22Rv1 (cell line): ENCODE measurements at regions not wholly inside any gene's neighbourhood (a gene's known extent, or its start where the extent isn't known, plus 50 kb on each side); places are given as distances from the start of the nearest gene placed in this dataset.
"Not testable (repeated sequence)": the region's sequence is repeated elsewhere in the genome, so short reads cannot be mapped to it uniquely, and the experiment has no call there.

ENCODE experiments used
- H3K27ac ChIP-seq: fragments of 450-650 bp; 2 replicates; pipeline ENCODE4 v1.5.1; 2017
- ZFX ChIP-seq: fragments of 450-650 bp; IDR thresholded peaks from 2 replicates; pipeline ENCODE4 v1.6.1; 2017; ENCODE audit warnings: antibody characterized with exemption, borderline replicate concordance
- TF ChIP-seq, protein P1 (sequence below): fragments of 450-650 bp; IDR thresholded peaks from 2 replicates; pipeline ENCODE4 v1.5.1; 2017; ENCODE audit warnings: mild to moderate bottlenecking

DNA sequence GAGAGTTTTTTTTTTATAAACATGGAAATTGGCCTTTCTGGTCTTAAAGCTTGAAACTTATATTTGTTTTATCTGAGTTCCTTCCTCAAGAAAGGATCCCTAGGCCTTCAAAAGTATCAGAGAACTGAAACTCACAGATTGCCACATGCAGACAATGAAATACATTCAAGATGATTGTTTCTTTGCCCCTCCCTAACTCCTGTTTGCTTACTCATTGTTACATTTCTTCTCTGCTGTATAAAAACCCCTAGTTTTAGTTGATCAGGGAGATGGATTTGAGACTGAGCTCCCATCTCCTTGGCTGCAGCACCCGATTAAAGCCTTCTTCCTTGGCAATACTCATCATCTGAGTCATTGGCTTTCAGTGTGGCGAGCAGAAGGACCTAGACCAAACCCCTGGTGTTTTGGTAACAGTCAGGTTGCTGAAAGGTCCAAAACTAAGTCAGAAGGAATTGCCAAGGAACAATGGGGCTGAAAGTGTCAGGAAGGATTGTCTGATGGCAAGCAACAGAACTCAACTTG, 132.3 kb upstream of the SULF2 start:
- TF ChIP-seq, protein P1, sequence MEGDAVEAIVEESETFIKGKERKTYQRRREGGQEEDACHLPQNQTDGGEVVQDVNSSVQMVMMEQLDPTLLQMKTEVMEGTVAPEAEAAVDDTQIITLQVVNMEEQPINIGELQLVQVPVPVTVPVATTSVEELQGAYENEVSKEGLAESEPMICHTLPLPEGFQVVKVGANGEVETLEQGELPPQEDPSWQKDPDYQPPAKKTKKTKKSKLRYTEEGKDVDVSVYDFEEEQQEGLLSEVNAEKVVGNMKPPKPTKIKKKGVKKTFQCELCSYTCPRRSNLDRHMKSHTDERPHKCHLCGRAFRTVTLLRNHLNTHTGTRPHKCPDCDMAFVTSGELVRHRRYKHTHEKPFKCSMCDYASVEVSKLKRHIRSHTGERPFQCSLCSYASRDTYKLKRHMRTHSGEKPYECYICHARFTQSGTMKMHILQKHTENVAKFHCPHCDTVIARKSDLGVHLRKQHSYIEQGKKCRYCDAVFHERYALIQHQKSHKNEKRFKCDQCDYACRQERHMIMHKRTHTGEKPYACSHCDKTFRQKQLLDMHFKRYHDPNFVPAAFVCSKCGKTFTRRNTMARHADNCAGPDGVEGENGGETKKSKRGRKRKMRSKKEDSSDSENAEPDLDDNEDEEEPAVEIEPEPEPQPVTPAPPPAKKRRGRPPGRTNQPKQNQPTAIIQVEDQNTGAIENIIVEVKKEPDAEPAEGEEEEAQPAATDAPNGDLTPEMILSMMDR, result no peak
- no peak for TF ChIP-seq ZFX

DNA sequence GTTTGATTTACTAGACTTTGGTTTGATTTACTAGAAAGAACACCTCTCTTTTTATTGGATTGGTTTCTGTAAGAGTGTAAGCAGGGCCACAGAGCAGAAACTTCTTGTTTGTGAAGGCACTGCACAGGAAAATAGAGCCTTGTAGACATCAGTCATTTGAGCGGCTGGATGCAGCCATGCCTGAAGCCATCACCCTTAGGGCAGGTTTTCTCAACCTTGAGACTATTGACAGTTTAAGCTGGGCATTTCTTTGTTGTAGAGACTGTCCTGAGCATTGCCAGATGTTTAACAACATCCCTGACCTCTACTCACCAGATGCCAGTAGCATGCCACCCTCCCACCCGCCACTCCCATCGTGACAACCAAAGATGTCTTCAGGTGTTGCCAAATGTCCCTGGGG, 130.2 kb upstream of the SULF2 start:
- H3K27ac ChIP-seq, result no peak overlapping the region
- TF ChIP-seq, protein P1, result no peak
- no peak for TF ChIP-seq ZFX

More for the DNA sequence above, 132.3 kb upstream of the SULF2 start:
- no peak overlapping the region for H3K27ac ChIP-seq

DNA sequence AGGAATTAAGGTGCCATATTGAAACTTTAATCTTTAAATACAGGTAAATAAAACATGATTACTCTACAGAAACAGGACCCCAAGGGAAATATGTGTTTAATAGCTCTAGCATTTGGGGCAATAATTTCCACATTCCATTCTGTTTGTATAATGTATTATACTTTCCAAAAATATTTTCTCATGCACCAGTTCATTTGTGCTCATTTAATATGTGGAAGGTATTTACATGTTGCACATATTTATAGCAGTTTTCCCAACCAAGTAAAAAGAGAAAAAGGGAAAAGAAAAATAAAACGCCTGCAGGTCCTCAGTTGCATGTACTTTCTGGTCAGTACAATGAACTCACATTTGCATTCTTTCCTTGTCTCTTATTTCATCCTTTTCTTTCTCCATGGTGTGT, 129.5 kb upstream of the SULF2 start:
- no peak overlapping the region for H3K27ac ChIP-seq
- TF ChIP-seq, protein P1, result no peak
- no peak for TF ChIP-seq ZFX

DNA sequence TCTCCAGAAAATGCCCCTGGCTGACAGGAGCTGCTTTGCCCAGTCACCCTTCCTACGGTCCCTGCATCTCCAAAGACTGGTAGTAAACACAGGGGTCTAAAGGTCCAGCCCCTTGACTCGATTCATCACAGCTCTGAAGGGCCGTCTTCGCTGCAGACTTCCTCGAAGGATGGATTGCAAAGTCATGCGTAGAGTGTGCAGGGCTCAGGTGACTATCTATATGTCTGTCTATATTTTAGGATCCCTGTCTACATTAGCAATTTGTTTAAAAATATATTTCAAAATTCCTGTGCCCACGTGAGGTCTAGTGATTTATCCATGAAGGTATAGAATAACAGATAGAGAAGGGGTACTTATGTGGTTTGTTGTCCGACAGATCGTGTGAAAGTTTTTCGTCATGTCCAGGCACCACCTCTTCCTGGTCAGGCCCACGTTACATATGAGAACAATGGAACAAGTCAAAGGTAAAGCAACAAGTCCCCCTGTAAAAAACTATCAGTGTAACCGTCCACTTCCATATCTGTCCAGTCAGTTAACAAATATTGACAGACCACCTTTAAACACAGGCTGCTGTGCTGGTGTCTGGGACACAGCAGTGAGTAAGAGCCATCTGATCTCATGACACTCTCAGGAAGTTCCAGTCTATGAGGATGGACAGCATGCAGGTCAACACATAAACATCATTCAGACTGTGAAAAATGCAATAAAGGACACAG, 127.7 kb upstream of the SULF2 start:
- H3K27ac ChIP-seq, result not testable (repeated sequence)

DNA sequence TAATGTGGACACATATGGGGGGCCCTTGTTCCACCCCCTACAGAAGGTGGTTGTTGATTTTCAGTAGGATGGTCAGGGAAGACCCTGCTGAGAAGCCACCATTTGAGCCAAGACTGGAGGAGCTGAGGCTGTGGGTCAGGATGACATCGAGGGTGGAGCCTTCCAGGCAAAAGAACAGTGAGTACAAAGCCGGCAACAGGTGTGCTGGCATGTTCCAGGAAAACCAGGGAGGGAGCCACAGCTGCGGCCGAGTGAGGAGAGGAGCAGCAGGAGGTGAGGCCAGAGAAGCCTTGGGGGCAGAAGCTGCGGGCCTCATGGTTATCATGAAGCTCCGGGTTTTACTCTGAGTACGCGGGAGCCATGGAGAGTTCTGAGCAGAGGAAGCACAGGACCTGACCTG, 126.9 kb upstream of the SULF2 start:
- H3K27ac ChIP-seq, result not testable (repeated sequence)

DNA sequence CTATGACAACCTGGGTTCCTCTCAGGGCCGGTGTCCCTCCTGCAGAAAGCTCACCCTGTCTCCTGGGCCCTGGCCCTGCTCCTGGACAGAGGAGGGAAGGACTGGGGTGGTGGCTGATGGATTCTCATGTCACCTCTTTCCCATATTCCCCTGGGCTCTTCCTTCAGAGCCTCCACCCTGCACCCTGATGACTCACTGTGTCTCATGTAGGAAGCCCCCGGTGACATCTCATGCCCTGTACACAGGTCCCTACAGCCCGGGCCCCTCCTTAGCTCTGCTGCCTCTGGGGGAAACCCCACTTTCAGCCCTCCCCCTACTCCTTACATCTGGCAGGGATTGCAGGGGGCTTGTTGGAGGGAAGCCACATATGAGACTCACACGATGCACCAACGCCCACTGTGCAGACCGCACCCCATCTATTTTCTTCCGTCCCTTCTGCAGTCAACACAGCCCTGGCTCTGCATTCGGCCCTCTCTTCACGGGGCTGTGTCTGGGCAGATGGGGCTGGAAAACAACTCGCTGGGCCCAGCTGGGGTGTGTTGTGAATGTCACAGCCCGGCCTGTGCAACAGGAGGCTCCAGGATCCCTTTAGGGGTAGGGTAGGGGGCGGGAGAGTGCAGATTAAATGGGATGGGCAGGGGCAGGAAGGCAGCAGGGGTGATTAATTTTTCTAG, 124.6 kb upstream of the SULF2 start:
- not testable (repeated sequence) for H3K27ac ChIP-seq

DNA sequence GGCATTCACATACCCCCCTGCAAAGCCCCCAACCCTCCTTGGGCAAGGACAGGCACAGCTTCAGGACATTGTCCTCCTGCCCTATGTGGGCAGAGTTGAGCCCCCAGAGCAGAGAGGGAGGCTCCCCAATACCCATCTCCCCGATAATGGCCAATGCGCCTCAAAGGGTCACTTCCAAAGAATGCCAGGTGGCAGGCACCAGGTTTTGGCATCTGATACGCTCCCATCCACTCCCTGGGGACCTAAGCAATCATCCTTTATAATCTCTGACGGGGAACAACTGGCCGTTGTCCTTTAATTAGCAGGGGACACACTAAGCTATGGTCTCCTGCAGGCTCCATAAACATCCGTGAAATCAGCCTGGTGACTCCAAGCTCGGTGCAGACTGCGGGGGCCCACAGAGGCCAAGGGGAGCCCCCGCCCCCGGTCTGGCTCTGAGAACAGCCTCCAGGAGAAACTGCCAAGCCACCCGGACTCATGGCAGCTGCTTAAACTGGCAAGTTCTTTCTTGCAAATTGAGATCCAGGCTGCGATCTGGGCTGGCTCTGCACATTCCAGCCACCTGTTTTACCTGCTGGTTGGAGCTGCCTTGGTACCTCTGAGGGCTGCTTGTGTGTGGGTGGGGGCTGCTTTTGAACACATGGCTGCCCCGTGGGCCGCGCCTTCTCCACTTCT, 123.2 kb upstream of the SULF2 start:
- H3K27ac ChIP-seq, result not testable (repeated sequence)

DNA sequence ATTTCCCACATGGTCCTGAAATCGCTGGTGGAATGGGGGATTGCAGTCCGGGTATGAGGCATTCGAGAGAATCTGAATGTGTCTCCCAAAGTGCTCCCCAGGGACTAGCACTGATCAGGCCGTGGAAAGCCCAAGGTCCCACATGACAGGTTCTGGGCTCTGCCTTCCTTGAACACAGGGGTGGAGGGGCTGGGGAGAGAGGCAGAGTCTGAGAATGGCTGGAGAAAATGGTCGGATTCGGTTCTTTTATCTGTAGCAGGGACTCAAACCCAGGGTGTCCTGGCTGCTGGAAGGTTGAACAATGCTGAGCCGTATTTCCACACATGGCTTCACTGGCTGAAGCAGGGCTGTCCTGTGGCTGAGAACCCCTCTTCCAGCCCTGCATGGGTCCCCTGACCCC, 122.7 kb upstream of the SULF2 start:
- H3K27ac ChIP-seq, result not testable (repeated sequence)

DNA sequence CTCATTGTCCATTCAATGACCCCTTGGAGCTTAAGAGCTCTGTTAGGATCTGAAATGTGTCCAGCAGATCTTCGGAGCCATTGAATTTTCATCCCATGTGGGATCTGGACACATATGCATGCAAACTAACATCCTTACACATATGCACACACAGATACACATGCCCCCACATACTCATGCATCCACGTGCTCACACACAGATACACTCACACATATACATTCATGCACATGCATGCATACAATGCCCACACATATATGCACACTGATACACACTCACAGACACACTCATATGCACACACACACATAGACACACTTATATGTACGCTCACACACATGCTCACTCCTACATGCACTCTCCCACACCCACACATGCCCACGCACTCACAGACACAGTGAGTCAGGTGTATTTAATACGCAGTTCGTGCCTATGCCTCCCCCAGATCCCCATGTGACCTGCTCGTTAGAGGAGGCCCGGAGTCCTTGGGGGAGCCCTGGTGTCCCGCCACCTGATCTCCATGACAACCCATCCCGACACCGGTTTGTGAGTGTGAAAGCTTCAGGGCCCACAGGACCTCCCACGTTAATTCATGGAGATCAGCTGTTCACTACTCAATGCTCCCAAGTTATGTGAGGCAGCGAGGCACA, 121.9 kb upstream of the SULF2 start:
- no peak overlapping the region for H3K27ac ChIP-seq
- no peak for TF ChIP-seq ZFX

DNA sequence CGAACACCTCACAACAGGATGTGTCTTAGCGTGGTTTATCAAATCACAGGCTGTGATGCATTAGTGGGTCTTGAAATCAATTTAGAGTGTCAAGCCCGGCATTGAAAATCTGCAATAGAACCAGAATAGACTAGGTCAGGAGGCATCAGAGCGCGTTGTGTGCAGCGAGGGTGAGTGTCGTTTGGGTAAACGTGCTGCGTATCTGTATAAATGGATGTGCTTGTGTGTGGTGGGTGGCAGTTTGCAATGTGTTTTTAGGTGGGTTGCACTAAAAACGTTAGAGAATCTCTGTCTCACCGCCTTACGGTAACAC, 121.0 kb upstream of the SULF2 start:
- no peak overlapping the region for H3K27ac ChIP-seq
- TF ChIP-seq ZFX, result no peak
- TF ChIP-seq, protein P1, result no peak
